ENCODE measurements at regions not wholly inside any gene's neighbourhood (a gene's known extent, or its start where the extent isn't known, plus 50 kb on each side); places are given as distances from the start of the nearest gene placed in this dataset.

- TF ChIP-seq CTCF (IDR thresholded peaks at IDR 0.05; ENCODE audit: low read depth, low read length, missing control alignments), result no peak
- no peak for DNase-seq (ENCODE audit: low read depth)
- no peak overlapping the region for H3K4me3 ChIP-seq (ENCODE audit: low read depth, low read length)
These were observed 269.2 kb downstream of the CBLL2 start for GRCh38 chrX:22541926-22542325.

DNA sequence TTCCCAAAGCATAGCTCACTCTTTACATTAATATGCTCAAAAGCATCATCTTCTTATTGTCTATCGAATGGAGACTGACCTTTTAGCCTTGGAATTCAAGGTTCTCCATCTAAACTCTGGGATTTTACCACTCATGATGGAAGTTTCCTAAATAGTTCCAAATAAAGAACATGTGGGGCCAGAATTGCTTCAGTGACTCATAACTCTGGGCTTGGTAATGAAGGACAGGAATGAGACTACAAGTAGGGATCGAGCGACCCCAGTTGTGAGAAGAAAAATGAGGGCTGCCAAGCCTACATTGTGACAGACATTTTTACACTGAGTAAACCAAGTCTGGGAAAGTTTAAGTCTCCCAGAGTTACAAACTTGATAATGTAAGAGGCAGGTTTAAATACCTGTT lies 269.9 kb downstream of the CBLL2 start:
- TF ChIP-seq CTCF (IDR thresholded peaks at IDR 0.05; ENCODE audit: low read depth, low read length, missing control alignments), result no peak
- DNase-seq (ENCODE audit: low read depth), result no peak
- no peak overlapping the region for H3K4me3 ChIP-seq (ENCODE audit: low read depth, low read length)

DNA sequence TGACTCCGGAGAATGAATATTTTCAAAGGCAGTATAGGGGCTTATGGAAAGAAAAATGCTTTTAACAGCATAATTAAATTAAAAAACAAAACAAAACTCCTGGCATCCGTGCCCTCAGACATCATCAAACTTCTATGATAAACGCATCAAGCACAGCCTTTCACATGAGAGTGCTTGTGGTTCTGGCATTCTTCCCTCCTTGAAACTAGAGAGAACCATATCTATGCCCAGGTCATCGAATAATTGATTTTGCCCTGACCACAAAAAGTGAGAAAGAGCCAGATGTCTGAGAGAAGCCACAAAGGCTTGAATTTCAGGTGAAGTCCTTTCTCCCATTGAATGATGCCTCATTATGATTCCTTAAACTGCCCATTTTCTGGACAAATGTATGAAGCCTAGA lies 286.8 kb downstream of the CBLL2 start:
- no peak for TF ChIP-seq CTCF (IDR thresholded peaks at IDR 0.05; ENCODE audit: low read depth, low read length, missing control alignments)
- DNase-seq (ENCODE audit: low read depth), result no peak

GRCh38 chrX:22575161-22575845 lies 302.6 kb downstream of the CBLL2 start:
- DNase-seq (ENCODE audit: low read depth), result no peak
- TF ChIP-seq CTCF (IDR thresholded peaks at IDR 0.05; ENCODE audit: low read depth, low read length, missing control alignments), result no peak
- H3K4me3 ChIP-seq (ENCODE audit: low read depth, low read length), result no peak overlapping the region

More for the DNA sequence above, 286.8 kb downstream of the CBLL2 start:
- H3K4me3 ChIP-seq (ENCODE audit: low read depth, low read length), result no peak overlapping the region

GRCh38 chrX:22577181-22577580 lies 304.5 kb downstream of the CBLL2 start:
- TF ChIP-seq CTCF (IDR thresholded peaks at IDR 0.05; ENCODE audit: low read depth, low read length, missing control alignments), result no peak
- DNase-seq (ENCODE audit: low read depth), result no peak
- H3K4me3 ChIP-seq (ENCODE audit: low read depth, low read length), result no peak overlapping the region

GRCh38 chrX:22585831-22586230 lies 313.1 kb downstream of the CBLL2 start:
- no peak for TF ChIP-seq CTCF (IDR thresholded peaks at IDR 0.05; ENCODE audit: low read depth, low read length, missing control alignments)
- DNase-seq (ENCODE audit: low read depth), result no peak
- H3K4me3 ChIP-seq (ENCODE audit: low read depth, low read length), result no peak overlapping the region

DNA sequence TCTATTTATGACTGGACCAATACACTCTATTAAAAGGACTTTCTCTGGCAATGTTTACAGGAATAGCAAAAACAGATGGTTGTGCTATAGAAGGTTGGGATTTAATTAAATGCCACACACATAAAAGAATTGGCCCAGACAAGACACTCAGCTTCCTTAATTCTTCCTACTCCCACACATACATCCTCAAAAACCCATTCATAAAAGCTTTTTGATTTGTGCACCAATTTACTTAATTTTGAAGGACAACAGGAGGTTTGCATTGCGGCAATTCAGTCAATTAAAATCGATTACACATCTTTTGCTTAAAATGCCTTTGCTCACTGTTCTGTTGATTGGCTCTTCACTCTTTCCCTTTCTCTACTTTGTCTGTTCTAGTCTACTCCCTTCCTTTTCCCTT lies 317.1 kb downstream of the CBLL2 start:
- H3K4me3 ChIP-seq (ENCODE audit: low read depth, low read length), result no peak overlapping the region
- no peak for TF ChIP-seq CTCF (IDR thresholded peaks at IDR 0.05; ENCODE audit: low read depth, low read length, missing control alignments)
- no peak for DNase-seq (ENCODE audit: low read depth)
